ENCODE measurements at regions not wholly inside any gene's neighbourhood (a gene's known extent, or its start where the extent isn't known, plus 50 kb on each side); places are given as distances from the start of the nearest gene placed in this dataset.

DNA sequence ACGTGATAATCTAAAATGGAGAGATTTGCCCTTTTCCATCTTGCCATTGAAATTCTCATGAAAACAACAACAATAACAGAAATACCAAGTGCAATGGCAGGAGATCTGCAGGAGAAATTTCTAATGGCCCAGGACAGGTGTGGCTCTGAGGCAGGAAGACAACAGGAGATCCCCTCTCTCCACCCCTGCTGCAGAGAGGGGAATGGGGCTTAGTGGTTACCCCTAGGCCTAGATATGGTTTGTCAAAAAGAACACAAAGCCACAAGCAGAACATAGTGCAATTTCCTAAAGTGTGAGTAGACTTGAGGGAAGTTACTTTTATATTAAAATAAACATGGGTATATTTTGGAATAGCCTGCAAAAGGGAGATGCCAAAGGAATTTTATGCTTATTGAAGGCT is 369.5 kb downstream of the KCNRG start:
- Histone ChIP-seq H3K27ac (no peak overlapping the region), H3K4me3 (no peak overlapping the region), H3K27me3 (replicated peaks in 1 of 7) (no peaks in the 10 kb centered on the region), H3K36me3 (no peaks in the 10 kb centered on the region), H3K4me1 (peaks cover 0 to 9% (median 0%) of the 10 kb centered on the region in 6 donors), H3K9me3 (peaks cover 0 to 30% (median 20%) of the 10 kb centered on the region in 8 donors)
- TF ChIP-seq, protein P1, sequence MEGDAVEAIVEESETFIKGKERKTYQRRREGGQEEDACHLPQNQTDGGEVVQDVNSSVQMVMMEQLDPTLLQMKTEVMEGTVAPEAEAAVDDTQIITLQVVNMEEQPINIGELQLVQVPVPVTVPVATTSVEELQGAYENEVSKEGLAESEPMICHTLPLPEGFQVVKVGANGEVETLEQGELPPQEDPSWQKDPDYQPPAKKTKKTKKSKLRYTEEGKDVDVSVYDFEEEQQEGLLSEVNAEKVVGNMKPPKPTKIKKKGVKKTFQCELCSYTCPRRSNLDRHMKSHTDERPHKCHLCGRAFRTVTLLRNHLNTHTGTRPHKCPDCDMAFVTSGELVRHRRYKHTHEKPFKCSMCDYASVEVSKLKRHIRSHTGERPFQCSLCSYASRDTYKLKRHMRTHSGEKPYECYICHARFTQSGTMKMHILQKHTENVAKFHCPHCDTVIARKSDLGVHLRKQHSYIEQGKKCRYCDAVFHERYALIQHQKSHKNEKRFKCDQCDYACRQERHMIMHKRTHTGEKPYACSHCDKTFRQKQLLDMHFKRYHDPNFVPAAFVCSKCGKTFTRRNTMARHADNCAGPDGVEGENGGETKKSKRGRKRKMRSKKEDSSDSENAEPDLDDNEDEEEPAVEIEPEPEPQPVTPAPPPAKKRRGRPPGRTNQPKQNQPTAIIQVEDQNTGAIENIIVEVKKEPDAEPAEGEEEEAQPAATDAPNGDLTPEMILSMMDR (IDR thresholded peaks at IDR 0.05 in 8 of 11, conservative IDR thresholded peaks at IDR 0.05 in 3 of 11), result no peak
- no peak for TF ChIP-seq POLR2AphosphoS5 (IDR thresholded peaks at IDR 0.05)
- TF ChIP-seq POLR2A (IDR thresholded peaks at IDR 0.05), result no peak
- WGBS, 5 donors, result 92 to 100% (median 95%) methylated on average over 1 of the region's 1 CpG
- intact Hi-C loops (cut with DNase I; ENCODE audit: low total_unique reads), result no loop called here
- no peak for DNase-seq

DNA sequence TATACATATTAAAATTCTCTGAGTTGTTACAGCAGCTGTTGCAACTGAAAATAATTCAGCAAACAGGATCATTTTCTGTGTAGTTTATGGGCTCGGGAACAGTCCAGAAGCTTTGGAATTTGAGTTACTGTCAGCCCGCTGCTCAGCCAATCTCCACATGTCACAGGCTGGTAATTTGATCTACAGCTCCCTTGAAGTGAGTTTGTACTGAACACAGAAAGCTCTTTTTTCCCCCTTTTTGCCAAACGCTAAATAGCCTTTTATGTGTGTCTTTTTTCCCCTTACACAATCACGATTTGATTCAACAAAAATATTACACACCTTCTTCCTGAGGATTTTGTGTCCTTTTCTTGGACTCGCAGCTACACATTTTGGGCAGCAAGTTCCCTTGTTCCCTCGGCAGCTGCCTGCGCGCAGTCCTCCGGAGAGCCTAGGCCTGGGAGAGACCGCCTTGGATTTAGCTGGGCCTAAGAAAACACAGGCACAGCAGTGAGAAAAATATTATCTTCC is 371.4 kb downstream of the KCNRG start:
- DNase-seq, result no peak
- Histone ChIP-seq H3K27ac (no peak overlapping the region), H3K27me3 (replicated peaks in 1 of 7) (no peaks in the 10 kb centered on the region), H3K4me1 (peaks cover 0 to 9% (median 0%) of the 10 kb centered on the region in 6 donors), H3K9me3 (peaks cover 0 to 11% (median 3%) of the 10 kb centered on the region in 8 donors), H3K4me3 (no peak overlapping the region), H3K36me3 (no peaks in the 10 kb centered on the region)
- TF ChIP-seq, protein P1 (IDR thresholded peaks at IDR 0.05 in 8 of 11, conservative IDR thresholded peaks at IDR 0.05 in 3 of 11), result no peak
- TF ChIP-seq POLR2AphosphoS5 (IDR thresholded peaks at IDR 0.05), result no peak
- no peak for TF ChIP-seq POLR2A (IDR thresholded peaks at IDR 0.05)
- intact Hi-C loops (cut with DNase I; ENCODE audit: low total_unique reads), result no loop called here
- WGBS, 5 donors, result 84 to 92% (median 91%) methylated on average over 10 of the region's 10 CpGs

DNA sequence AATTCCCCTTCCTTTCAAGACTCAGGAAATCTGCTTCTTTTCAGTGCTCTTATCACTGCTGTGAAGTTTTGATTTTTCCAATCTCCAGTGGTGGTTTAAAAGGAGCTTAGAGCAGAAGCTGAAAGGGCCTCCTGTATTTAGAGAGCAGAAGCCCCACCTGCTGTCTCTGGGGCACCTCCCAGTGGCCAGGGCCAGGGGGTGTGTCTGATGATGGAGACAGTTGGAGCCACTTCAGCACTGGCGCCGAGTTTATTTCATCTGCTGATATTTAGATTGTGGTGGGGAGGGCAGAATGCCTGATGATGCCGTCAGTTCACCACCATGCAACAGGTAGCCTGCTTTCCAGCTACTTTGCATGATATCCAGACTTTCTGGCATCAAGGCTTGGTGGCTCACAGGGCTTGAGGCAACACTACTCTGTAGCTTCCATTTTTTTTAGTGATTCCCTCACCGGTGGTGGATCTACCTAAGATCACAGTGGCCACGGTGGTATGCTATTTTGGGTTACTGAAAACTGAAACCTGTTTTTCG is 371.9 kb downstream of the KCNRG start:
- peaks cover 0 to 9% (median 0%) of the 10 kb centered on the region in 6 donors for H3K4me1 ChIP-seq
- WGBS, 5 donors, result 53 to 74% (median 63%) methylated on average over 6 of the region's 6 CpGs
- H3K27ac ChIP-seq, result no peak overlapping the region
- H3K9me3 ChIP-seq, result peaks cover 0 to 6% (median under 1%) of the 10 kb centered on the region in 8 donors
- peak; percentile 77 for DNase-seq
- no peaks in the 10 kb centered on the region for H3K27me3 ChIP-seq (replicated peaks in 1 of 7)
- no peaks in the 10 kb centered on the region for H3K36me3 ChIP-seq
- intact Hi-C loops (cut with DNase I; ENCODE audit: low total_unique reads), result no loop called here
- no peak overlapping the region for H3K4me3 ChIP-seq
- TF ChIP-seq POLR2A (IDR thresholded peaks at IDR 0.05), result no peak
- TF ChIP-seq, protein P1 (IDR thresholded peaks at IDR 0.05 in 8 of 11, conservative IDR thresholded peaks at IDR 0.05 in 3 of 11), result peak in 5 of 11 experiments; percentile 12 to 39 (median 18)

DNA sequence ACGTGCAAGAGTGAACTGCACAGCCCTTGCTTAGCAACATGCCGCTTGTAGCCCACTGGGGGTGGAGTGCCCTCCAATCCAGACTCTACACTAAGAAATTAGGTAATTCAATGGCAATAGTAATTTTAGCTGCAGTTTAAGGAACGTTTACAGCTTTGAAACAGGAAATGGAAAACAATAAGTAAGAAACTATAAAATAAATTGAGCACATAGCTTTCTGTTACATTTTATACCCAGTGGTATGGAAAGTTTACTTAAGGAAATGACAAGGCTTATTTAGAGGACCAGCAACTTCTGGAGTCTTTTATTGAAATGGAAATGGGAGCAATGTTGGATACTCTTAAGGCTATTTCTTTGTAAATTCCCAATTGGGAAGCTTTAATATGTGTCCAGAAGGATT is 373.2 kb downstream of the KCNRG start:
- TF ChIP-seq POLR2AphosphoS5 (IDR thresholded peaks at IDR 0.05) (no peak), POLR2A (IDR thresholded peaks at IDR 0.05) (no peak)
- TF ChIP-seq, protein P1 (IDR thresholded peaks at IDR 0.05 in 8 of 11, conservative IDR thresholded peaks at IDR 0.05 in 3 of 11), result no peak
- H3K9me3 ChIP-seq, result no peaks in the 10 kb centered on the region
- H3K4me3 ChIP-seq, result no peak overlapping the region
- peaks cover 0 to 9% (median 0%) of the 10 kb centered on the region in 6 donors for H3K4me1 ChIP-seq
- intact Hi-C loops (cut with DNase I; ENCODE audit: low total_unique reads), result no loop called here
- H3K27me3 ChIP-seq (replicated peaks in 1 of 7), result no peaks in the 10 kb centered on the region
- no peak for DNase-seq
- WGBS, 5 donors, result 62 to 69% (median 65%) methylated on average over 3 of the region's 3 CpGs
- H3K27ac ChIP-seq, result no peak overlapping the region
- no peaks in the 10 kb centered on the region for H3K36me3 ChIP-seq
